WERI-Rb-1 (cell line): ENCODE measurements at regions not wholly inside any gene's neighbourhood (a gene's known extent, or its start where the extent isn't known, plus 50 kb on each side); places are given as distances from the start of the nearest gene placed in this dataset.
"Not testable (repeated sequence)": the region's sequence is repeated elsewhere in the genome, so short reads cannot be mapped to it uniquely, and the experiment has no call there.

Source experiments
- DNase-seq: peaks from one replicate; pipeline ENCODE4 v3.0.0-alpha.2; 2020
- H3K27ac ChIP-seq: fragments of 250-450 bp; sonication (Bioruptor Pico); 2 replicates; pipeline ENCODE4 v1.5.1; 2020; ENCODE audit warnings: mild to moderate bottlenecking, moderate library complexity
- H3K27me3 ChIP-seq: fragments of 250-450 bp; sonication (Bioruptor Pico); 2 replicates; pipeline ENCODE4 v1.5.1; 2021; ENCODE audit warnings: mild to moderate bottlenecking, low read depth, moderate library complexity; ENCODE audit not compliant: insufficient read depth, severe bottlenecking
- H3K36me3 ChIP-seq: fragments of 250-450 bp; sonication (Bioruptor Pico); 2 replicates; pipeline ENCODE4 v1.5.1; 2020; ENCODE audit warnings: mild to moderate bottlenecking, moderate library complexity
- H3K4me3 ChIP-seq: 2 replicates; pipeline ENCODE4 v1.5.1; 2011; ENCODE audit warnings: low read depth, mild to moderate bottlenecking, control low read depth, low read length
- H3K9me3 ChIP-seq: fragments of 250-450 bp; sonication (Bioruptor Pico); 2 replicates; pipeline ENCODE4 v1.5.1; 2021; ENCODE audit warnings: mild to moderate bottlenecking, moderate library complexity; ENCODE audit not compliant: severe bottlenecking
- TF ChIP-seq, protein P1 (sequence below): IDR thresholded peaks from 2 replicates; pipeline ENCODE4 v1.5.1; 2011; ENCODE audit warnings: low read depth, mild to moderate bottlenecking, control low read depth, inconsistent platforms, low read length

DNA sequence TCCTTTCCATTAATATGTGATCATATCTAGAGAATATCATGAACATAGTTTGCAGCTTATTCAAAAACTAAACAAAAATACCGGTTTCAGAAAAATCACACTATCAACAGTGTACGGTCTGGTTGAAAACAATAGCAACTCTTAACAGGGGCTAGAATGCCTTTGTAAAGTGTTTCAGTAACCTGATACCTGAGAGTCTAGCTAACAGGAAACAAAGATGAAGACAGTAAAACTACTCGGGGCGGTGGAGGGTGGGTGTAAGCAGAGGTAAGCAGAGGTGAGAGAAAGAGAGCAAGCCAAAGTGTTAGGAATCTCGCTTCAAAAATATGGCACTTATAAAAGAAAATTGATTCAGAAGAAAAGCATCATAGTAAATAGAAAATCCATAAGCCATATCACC lies 109.0 kb upstream of the RGPD4 start:
- TF ChIP-seq, protein P1, sequence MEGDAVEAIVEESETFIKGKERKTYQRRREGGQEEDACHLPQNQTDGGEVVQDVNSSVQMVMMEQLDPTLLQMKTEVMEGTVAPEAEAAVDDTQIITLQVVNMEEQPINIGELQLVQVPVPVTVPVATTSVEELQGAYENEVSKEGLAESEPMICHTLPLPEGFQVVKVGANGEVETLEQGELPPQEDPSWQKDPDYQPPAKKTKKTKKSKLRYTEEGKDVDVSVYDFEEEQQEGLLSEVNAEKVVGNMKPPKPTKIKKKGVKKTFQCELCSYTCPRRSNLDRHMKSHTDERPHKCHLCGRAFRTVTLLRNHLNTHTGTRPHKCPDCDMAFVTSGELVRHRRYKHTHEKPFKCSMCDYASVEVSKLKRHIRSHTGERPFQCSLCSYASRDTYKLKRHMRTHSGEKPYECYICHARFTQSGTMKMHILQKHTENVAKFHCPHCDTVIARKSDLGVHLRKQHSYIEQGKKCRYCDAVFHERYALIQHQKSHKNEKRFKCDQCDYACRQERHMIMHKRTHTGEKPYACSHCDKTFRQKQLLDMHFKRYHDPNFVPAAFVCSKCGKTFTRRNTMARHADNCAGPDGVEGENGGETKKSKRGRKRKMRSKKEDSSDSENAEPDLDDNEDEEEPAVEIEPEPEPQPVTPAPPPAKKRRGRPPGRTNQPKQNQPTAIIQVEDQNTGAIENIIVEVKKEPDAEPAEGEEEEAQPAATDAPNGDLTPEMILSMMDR: no peak
- H3K36me3 ChIP-seq: no peaks in the 10 kb centered on the region
- DNase-seq: no peak
- H3K9me3 ChIP-seq: no peaks in the 10 kb centered on the region
- no peak overlapping the region for H3K4me3 ChIP-seq
- no peak overlapping the region for H3K27ac ChIP-seq
- peaks cover 62% of the 10 kb centered on the region for H3K27me3 ChIP-seq

DNA sequence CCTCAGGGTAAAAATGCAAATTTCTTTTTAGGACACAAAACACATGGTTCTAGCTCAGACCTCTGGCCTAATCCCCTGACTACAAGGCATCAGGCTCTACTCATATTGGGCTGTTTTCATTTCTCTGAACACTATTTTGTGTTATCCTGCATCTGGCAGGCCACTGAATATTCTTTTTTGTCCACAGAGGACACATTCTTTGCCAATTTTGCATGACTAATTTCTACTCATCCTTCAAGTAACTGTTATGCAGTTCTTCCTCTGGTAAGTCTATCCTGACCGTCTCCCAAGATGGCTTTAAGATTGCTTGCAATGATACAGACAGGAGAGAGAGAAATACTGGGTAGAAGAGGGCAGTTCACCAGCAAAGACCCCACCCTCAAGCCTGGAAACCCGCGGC lies 107.6 kb upstream of the RGPD4 start:
- Histone ChIP-seq H3K27me3 (peaks cover 65% of the 10 kb centered on the region), H3K27ac (no peak overlapping the region), H3K36me3 (no peaks in the 10 kb centered on the region), H3K9me3 (no peaks in the 10 kb centered on the region), H3K4me3 (no peak overlapping the region)
- TF ChIP-seq, protein P1: no peak
- DNase-seq: no peak

DNA sequence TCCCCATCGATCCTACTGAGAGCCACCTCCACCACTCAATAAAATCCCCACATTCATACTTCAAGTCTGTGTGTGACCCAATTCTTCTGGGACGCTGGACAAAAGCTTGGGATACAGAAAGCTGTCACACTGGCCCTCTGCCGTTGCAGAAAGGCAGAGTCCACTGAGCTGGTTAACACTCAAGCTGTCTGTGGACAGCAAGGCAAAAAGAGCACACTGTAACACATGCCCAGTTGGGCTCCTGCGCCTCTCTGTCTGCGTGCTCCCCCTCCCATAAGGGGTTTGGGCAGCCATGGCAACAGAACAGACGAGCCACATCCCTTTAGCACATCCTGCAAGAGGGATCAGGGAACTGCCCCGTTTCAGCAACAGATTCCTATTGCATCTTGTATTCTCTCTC lies 106.9 kb upstream of the RGPD4 start:
- no peak overlapping the region for H3K27ac ChIP-seq
- H3K4me3 ChIP-seq: no peak overlapping the region
- TF ChIP-seq, protein P1: no peak
- H3K27me3 ChIP-seq: peaks cover 65% of the 10 kb centered on the region
- no peaks in the 10 kb centered on the region for H3K9me3 ChIP-seq
- no peaks in the 10 kb centered on the region for H3K36me3 ChIP-seq
- no peak for DNase-seq

DNA sequence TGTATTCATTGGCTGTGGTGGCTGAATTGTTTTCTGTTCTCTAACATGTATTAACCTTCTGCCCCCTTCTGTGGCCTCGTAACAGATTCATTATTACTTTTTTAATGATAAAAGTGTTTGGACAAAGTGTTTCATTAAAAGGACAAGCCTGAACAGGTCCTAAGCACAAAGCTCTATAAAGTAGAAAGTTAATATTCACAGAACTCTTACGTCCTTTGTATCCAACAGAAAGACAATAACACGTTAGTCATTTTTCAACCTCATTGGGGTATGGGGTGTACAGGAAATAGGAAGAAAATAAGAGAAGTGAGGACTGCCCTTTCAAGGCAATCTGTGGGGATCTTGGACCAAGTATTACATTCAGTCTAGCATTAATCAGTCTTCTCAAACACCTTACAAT lies 105.5 kb upstream of the RGPD4 start:
- no peak for DNase-seq
- no peaks in the 10 kb centered on the region for H3K9me3 ChIP-seq
- TF ChIP-seq, protein P1: no peak
- H3K36me3 ChIP-seq: no peaks in the 10 kb centered on the region
- H3K27ac ChIP-seq: no peak overlapping the region
- H3K4me3 ChIP-seq: no peak overlapping the region
- H3K27me3 ChIP-seq: peaks cover 53% of the 10 kb centered on the region

DNA sequence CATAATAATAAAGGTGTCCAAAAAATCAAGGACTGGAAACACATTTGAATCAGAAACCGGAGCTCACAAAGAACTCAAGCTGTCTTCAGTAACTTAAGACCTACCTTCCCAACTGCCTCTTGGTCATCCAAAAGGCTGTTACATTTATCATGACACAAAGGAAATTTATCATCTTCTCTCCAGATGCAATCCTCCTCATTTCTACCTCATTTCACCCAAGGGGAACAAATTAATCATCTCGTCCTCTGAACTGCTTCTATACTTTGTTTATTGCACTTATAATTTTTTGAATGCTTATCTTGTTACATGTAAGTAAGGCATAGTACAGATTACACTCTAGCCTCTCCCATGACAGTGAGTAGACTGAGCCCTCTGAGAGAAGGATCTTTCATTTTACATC lies 105.1 kb upstream of the RGPD4 start:
- TF ChIP-seq, protein P1: no peak
- Histone ChIP-seq H3K36me3 (no peaks in the 10 kb centered on the region), H3K9me3 (no peaks in the 10 kb centered on the region), H3K27me3 (peaks cover 52% of the 10 kb centered on the region), H3K27ac (no peak overlapping the region), H3K4me3 (no peak overlapping the region)
- DNase-seq: no peak

- H3K36me3 ChIP-seq, H3K9me3 ChIP-seq, H3K4me3 ChIP-seq, H3K27ac ChIP-seq, DNase-seq: not testable (repeated sequence)
- H3K27me3 ChIP-seq: peaks cover 26% of the 10 kb centered on the region
Measured at GRCh38 chr2:107725824-107726223, 100.9 kb upstream of the RGPD4 start.
